H4 (cell line): ENCODE measurements at regions not wholly inside any gene's neighbourhood (a gene's known extent, or its start where the extent isn't known, plus 50 kb on each side); places are given as distances from the start of the nearest gene placed in this dataset.
"Not testable (repeated sequence)": the region's sequence is repeated elsewhere in the genome, so short reads cannot be mapped to it uniquely, and the experiment has no call there.

Experiments
- DNase-seq: peaks from one replicate; pipeline ENCODE4 v3.0.0-alpha.2; 2015; ENCODE audit warnings: low spot score

DNA sequence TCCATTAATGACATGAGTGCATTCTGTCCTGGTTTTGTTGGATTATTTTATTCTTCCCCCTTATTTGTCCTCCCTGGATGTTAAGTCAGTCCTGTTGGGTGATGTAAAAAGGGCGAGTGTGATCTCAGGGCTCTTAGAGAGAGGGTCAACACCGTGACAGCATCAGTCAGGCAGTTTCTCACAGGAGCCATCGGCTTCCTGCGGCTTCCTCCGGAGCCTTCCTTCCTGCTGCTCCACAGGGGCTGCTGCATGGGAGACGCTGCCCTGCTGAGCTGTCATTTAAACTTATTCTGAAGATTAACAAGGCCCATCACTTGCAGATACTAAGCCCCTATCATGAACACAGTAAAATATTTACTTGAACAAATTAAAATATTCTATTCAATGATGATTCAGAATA lies 211.3 kb downstream of the SPATA31A1 start:
- not testable (repeated sequence) for DNase-seq

DNA sequence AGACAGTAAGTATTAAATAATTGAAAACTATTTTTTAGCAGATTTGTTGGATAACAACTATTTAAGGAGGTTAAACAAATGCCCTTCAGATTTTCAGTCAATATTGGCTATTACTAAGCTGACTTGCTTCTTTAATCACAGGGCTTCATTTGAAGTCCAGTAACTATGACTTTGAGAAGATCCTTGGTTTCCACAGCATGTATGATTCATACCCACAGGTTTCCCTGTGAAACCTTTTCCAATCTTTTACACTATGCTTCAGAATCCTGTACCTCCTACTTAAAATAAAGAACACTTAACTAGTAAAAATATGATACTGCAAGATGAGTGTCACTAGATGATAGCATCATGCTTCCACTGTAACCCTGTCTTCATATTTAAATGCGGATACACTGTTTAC lies 211.9 kb downstream of the SPATA31A1 start:
- DNase-seq = not testable (repeated sequence)

DNA sequence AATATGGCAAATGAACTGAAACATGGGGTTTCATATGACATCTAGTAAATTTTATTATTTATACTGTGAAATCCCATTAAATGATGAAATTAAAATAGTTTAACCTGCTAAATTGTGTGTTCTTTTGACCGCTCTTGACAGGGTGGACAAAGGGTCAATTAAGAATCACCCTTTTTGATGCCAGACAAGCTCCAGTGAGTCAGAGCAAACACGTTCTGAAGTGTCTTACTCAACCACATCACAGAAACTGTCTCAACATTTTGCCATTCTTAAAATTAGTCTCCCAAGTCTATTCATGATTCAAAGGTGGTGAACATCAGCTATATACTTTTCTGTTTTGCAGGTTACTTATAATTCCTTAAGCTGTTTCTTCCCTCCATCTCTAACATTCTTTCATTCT lies 213.4 kb downstream of the SPATA31A1 start:
- DNase-seq = not testable (repeated sequence)

DNA sequence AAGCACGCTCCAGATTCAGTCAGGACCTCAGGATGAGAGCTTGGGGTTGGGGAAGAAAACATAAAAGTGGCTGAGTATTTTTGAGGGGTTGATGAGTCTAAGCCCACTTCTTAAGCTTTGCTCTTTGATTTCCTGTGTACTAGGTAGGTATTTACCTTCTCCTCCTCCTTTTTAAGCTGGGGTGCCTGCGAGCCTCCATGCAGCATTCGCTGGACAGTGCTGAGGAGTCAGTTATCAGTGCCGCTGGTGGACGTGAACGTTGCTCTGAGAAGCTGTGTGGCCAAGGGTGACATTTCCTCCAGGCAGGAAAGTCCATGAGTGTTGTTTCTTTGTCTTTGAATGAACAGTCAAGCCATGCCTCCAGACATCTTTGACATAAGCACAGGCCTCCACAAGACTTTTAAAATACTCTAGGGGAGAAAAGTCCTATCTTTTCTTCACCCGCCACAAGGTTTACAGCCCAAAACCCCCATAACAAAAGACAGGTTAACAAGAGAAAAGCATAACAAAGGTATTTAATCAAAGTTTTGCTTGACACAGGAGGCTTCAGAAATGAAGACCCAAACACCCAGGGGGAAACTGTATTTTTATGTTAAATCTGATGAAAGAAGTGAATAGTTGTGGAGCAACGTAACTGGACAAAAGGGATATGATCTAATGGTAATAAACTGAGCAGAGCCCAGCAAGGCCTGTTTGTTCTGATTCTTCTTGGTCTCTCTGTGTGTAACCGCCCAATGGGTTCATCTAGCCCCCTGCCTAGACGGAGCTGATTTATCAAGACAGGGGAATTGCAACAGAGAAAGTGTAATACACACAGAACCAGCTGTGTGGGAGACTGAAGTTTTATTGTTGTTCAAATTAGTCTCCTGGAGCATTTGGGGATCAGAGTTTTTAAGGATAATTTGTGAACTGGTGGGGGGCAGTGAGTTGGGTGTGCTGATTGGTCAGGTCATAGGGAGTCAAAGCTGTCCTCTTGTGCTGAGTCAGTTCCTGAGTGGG lies 217.9 kb downstream of the SPATA31A1 start:
- DNase-seq = not testable (repeated sequence)

DNA sequence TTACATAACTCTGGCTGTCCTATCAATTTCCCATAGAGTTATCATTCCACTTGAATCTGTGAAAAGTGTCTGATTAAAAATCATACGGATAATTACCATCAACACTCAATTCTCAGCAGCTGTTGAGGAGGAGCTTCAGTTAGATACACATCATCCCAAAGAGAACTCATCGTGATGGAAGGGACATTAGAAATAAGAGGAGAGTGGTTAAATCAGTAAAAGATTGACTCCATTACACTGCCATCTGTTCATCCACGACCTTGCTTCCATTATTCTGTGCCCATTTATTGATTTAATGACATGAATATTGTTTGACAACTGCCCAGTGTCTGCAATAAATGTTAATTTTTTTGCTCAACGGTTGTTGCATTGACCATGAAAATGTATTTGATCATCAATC lies 223.5 kb downstream of the SPATA31A1 start:
- DNase-seq = not testable (repeated sequence)

DNA sequence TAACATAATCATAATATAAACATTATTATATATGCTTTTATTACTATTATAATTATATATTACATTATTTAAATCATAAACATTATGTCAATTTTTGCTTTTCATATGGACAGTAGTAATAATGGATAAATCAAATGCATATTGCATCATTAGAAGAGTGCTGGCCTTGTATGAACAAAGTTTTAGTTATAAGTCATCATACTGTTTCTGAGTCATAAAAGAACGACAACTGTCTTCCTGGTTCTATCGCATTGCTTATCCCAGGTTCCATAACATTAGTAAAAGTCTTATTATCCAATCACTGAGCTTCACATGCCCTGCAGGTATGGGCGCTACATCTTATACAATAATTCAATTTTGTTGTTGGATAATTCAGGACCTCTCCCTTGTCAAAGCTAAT lies 225.8 kb downstream of the SPATA31A1 start:
- DNase-seq = not testable (repeated sequence)

DNA sequence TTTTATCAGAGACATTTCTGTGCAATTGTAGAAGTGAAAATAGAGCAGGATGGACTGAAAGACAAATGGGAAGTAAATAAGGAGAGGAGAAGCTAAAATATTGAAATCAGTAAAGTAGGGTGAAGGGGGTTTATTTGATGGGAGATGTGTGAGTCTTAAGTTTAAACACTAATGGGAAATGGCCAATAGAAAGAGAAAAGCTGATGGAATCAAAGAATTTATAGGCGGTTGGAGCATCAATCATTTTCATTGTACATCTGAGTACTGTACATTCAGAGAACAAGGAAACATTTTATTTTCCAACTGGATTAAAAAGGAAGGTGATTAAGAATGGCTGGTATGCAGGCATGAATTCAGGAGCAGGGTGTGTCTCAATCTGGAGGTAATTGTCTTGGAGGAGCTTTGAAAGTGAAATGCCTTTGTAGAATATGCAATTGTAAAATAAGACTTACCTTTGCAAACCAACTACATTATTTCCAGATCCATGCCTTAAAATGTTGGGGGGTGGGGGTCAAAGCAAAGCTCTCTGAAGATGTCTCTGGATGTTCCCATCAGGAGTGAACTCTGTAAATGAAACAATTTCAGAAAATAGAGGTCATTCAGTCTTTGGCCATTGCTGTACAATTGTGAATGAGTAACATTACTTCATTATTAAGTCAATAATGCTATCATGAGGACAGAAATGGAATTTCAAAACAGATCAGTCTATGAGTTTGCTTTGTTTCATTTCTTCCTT lies 227.4 kb downstream of the SPATA31A1 start:
- not testable (repeated sequence) for DNase-seq

DNA sequence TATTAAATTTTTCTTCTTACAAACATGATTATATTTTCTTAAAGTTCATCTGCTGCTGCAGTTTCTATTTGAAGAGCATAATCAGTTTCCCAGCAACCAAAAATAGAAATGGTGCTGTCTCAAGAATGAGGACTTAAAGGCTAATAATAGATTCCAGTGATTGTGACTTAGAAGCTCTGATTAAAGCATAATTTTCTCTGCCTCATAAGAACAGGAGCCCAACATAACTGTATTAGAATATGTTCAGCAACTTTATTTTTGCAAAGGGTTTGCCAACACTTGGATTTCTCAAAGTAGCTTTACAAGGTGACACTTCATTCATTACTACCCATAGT lies 227.9 kb downstream of the SPATA31A1 start:
- not testable (repeated sequence) for DNase-seq

DNA sequence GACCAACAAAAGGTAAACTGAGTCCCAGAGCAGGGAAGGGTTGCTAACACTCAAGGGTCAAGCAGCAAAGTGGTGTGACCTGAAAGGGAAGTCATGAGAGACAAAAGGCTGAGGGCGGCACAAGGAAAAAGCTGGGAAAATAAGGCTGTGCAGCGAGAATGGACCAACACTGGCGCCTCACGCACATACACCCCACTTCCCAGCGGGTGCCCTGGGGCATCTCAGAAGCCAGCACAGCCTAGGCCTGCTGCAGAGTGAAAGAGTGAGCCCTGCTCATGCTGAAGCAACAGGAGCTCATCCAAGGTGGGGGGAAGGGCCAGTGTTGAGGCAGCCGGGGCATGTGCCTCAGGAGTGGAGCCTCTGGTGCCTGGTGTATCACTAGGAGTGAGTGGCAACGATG lies 229.8 kb downstream of the SPATA31A1 start:
- not testable (repeated sequence) for DNase-seq

DNA sequence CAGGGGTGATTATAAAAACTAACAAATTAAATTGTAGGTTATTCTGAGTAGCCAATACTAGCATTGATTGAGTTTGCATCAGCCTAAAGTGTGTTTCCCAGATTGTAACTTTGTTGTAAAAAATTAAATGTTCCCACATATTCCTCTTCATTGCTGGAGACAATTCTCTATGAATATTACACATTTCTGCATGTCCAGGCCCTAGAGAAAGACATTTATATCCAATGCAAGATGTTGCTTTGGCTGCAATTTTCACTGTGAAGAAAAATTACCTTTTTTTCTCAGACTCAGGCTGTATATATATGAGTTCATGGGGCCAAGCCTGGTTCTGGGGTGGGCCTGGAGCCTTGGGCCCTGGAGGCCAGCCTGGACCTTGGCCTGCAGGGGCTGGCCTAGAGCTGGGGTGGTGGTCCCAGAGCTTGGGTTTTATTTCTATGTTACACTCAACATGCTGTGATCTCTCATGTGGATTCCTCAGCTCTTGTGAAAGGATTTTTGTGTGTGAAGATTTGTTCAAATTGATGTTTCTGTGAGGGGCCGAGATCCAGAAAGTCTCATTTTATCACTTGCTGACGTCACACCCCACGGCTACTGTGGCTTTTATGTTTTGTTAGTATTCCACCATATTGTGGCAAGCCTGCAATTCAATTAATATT lies 232.5 kb downstream of the SPATA31A1 start:
- no peak for DNase-seq

DNA sequence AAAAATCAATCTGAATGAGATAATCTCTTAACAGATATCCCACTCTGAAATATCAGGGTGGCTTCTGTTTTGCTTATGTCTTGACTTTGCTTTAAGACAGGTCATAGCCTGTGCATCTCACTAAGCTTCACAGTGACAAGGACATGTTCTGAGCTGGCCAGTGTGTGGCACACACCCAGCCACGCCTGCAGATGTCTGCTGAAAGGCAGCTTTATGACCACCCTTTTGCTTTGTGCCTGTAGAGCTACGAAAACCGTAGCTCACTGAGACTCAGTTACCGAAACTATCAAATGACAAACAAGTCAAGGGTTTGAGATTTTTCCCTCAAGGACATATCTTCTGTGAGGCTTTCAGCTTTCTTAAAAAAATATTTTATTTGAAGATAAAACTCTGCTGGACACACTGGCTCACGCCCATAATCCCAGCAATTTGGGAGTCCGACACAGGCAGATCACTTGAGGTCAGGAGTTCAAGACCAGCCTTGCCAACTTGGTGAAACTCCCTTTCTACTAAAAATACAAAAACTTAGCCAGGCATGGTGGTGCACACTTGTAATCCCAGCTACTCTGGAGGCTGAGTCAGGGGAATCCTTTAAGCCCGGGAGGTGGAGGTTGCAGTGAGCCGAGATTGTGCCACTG lies 233.2 kb downstream of the SPATA31A1 start:
- peak; percentile 19 for DNase-seq

DNA sequence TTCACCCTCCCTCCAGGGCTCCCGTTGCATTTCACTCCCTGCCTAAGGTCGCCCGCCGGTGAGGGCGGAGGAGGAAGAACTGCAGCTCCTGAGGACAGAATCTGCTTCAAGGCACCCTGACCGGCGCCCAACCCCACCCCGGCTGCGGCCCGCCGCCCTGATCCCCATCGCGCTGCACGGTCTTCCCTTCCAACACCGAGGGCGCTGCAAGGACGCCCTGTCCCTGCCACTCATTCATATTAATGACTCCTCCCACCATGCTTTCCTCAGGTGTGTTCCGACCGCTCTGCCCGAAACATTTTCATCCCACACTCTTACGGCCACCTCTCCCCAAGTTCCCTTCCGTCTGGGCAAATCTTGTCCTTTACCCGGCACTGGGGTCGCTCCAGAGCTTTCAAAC lies 248.6 kb downstream of the SPATA31A1 start:
- DNase-seq = not testable (repeated sequence)

DNA sequence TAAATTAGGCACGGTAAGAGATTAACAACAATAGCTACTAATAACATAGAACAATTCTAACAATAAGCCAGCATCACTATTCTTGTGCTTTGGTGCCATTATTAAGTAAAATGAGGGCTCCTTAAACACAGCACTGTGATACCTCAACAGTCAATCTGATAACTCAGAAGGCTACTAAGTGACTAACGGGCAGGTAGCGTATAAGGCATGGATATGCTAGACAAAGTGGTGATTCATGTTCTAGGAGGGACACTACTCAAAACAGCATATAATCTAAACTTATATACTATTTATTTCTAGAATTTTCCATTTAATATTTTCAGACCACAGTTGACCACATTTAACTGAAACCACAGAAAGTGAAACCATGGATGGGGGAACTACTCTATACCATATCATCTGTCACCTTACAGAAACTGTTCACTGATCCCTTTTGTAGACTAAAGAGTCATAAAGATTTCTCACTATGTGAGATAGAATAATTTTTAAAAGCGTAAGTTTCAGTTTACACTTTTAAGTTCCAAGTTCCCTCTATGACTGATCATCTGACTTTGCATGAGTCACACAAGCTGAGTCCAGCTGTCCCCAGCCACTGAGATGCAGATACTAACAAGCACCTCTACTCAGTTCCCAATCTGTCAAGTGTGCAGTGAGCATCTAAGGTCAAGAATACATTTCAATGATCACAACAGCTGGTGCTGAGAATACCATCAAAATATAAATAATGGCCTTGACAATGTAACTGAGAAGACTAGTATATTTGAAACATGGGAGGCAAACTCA lies 256.2 kb downstream of the SPATA31A1 start:
- DNase-seq = not testable (repeated sequence)

DNA sequence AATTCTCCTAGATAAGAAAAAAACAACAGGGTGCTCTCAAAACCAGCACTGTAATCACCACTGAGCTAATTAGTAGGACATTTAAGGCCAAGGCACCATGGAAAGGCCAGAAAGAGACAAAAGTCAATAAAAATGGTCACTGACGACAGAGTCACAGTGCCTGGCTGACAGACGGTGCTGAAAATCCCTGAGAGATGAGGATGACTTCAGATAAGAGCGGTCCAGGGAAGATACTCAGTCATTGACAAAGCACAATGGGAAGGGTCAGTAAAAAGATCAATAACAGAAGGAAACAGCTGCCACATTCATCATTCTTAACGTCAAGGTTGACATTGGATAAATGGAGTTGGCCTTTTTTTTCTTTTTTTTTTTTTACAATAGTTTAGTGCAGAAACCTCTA lies 261.0 kb downstream of the SPATA31A1 start:
- not testable (repeated sequence) for DNase-seq

DNA sequence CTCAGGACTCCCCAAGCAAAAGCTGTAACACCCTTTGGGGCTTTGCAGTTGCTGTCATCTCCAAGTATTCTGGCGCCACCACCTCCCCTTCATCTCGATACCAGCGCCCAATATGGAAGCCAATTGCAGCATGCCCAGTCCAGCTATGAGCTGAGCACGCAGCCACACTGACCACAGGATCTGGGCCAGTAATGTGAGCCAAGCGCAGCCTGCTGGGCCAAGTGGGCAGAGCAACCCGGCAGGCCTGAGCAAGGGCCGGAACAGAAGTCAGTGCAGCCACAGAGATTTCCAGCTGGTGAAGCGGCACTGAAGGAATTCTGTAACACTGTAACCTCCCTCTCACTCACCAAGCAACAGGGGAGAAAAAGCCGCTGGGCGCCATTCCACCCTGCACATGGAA lies 268.6 kb downstream of the SPATA31A1 start:
- not testable (repeated sequence) for DNase-seq

DNA sequence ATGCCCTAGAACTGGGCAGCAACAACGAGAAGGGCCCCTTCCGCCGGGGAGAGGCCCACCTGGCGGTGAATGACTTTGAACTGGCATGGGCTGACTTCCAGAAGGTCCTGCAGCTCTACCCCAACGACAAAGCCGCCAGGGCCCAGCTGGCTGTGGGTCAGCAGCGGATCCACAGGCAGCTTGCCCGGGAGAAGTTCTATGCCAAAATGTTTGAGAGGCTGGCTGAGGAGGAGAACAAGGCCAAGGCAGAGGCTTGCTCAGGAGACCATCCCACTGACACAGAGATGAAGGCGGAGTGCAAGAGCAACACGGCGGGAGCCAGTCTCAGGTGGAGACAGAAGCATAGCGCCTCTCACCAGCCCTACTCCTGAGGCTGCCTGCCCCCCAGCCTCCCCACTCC lies 276.6 kb downstream of the SPATA31A1 start:
- DNase-seq = not testable (repeated sequence)

DNA sequence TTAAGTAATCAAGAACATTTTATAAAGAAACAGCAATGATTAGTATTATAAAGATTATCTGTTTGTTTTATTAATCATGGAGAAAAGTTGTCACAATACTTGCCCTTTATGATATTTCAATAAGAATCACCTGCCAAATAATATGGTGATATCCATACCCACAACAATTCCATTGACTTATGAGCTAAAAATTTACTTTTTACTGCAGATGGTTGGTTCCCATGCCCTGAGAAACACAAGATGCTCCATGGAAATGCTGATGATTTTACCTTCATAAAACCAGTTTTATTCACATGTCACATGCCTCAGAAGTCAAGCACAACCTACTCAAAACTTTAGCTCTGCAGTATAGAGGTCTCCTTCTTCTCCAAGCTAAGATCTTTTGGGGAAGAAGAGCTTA lies 293.6 kb downstream of the SPATA31A1 start:
- not testable (repeated sequence) for DNase-seq

DNA sequence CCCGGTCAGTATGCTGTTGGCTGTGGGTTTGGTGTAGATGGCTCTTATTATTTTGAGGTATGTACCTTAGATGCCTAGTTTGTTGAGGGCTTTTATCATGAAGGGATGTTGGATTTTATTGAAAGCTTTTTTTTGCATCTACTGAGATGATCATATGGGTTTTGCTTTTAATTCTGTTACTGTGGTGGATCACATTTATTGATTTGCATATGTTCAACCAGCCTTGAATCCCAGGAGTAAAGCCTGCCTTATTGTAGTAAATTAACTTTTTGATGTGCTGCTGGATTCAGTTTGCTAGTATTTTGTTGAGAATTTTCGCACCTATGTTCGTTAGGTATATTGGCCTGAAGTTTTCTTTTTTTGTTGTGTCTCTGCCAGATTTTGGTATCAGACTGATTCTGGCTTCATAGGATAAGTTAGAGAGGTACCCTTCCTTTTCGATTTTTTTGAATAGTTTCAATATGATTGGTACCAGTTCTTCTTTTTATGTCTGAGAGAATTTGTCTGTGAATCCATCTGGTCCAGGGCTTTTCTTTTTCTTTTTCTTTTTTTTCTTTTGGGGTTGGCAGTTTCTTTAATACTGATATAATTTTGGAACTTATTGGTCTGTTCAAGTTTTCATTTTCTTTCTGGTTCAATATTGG lies 301.6 kb downstream of the SPATA31A1 start:
- not testable (repeated sequence) for DNase-seq

DNA sequence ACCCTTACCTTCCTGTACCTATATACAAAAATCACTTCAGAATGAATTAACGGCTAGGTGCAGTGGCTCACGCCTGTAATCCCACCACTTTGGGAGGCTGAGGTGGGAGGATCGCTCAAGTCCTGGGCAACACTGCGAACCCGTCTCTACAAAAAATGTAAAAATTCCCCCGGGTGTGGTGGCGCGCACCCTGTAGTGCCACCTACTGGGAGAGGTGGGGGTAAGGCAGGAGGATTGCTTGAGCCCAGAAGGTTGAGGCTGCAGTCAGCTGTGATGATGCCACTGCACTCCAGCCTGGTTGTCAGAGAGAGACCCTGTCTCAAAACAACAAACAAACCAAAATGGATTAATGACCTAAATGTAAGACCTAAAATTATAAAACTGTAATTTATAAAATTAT lies 307.6 kb downstream of the SPATA31A1 start:
- not testable (repeated sequence) for DNase-seq

DNA sequence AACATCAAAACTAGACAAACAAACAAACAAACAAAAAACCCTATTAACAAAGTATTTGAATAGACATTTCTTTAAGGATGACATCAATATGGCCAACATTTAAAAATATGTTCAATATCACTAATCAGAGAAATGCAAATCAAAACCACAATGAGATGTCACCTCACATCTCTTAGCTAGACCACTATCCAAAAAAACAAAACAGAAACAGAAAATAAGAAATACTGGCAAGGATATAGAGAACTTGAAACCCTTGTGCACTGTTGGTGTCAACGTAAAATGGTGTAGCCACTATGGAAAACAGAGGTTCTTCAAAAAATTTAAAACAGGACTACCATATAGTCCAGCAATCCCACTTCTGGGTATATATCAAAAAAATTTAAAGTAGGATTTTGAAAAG lies 308.2 kb downstream of the SPATA31A1 start:
- not testable (repeated sequence) for DNase-seq
